Fibroblast of lung (primary cell): ENCODE measurements at regions not wholly inside any gene's neighbourhood (a gene's known extent, or its start where the extent isn't known, plus 50 kb on each side); places are given as distances from the start of the nearest gene placed in this dataset.

Experiments
- EZH2 ChIP-seq: IDR thresholded peaks from 2 replicates; pipeline ENCODE4 v1.5.1; 2012; ENCODE audit warnings: low read length, control low read depth, mild to moderate bottlenecking; ENCODE audit errors: missing control alignments
- TF ChIP-seq, protein P1 (sequence below), 2 donors: IDR thresholded peaks in 1 of 2; conservative IDR thresholded peaks in 1 of 2; 1 replicate in 1 of 2; 2 replicates in 1 of 2; pipeline ENCODE4 v1.5.1; 2011 to 2012; ENCODE audit warnings: low read length in 2 of 2, control low read depth in 1 of 2, inconsistent platforms in 1 of 2, low read depth in 1 of 2, mild to moderate bottlenecking in 1 of 2

DNA sequence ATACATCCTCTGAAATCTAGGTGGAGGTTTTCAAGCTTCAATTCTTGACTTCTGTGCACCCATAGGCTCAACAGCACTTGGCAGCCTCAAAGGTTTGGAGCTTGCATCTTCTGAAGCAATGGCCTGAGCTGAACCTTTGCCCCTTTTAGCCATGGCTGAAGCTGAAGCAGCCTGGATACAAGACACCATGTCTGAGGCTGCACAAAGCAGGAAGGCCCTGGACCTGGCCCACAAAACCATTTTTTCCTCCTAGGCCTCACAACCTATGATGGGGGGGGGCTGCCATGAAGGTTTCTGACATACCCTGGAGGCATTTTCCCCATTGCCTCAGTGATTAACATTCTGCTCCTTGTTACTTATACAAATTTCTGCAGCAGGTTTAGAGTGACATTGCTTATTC lies 173.3 kb upstream of the PRMT6 start:
- TF ChIP-seq, protein P1, sequence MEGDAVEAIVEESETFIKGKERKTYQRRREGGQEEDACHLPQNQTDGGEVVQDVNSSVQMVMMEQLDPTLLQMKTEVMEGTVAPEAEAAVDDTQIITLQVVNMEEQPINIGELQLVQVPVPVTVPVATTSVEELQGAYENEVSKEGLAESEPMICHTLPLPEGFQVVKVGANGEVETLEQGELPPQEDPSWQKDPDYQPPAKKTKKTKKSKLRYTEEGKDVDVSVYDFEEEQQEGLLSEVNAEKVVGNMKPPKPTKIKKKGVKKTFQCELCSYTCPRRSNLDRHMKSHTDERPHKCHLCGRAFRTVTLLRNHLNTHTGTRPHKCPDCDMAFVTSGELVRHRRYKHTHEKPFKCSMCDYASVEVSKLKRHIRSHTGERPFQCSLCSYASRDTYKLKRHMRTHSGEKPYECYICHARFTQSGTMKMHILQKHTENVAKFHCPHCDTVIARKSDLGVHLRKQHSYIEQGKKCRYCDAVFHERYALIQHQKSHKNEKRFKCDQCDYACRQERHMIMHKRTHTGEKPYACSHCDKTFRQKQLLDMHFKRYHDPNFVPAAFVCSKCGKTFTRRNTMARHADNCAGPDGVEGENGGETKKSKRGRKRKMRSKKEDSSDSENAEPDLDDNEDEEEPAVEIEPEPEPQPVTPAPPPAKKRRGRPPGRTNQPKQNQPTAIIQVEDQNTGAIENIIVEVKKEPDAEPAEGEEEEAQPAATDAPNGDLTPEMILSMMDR (conservative IDR thresholded peaks at IDR 0.05 in 1 of 2, IDR thresholded peaks at IDR 0.05 in 1 of 2; ENCODE audit: low read depth in 1 of 2, low read length in 2 of 2), result no peak
- no peak for TF ChIP-seq EZH2
